ENCODE measurements at regions not wholly inside any gene's neighbourhood (a gene's known extent, or its start where the extent isn't known, plus 50 kb on each side); places are given as distances from the start of the nearest gene placed in this dataset.
A peak's percentile ranks its signal among the peaks of the same experiment; 100 is the strongest.

DNA sequence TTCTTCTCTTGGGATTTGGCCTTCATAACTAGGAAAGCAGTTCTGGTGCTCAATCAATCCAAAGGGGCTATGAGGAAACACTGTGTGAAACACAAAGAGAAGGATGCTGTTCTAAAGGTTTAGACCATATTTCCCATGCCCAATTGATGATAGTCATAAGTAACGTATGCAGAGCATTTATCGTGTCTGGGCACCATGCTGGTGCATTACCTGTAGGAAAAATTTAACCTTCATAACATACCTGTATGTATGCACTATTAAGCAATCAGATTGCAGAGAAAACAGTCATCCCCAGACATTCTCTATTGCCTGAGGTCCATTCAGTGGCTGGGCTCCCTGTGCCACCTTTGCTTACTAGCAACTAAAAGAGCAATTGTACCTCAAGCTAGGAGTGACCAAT is 381.4 kb downstream of the PLPP3 start:
- 95% methylated on average over 2 of the region's 2 CpGs; no CpG with 5 or more reads in 1 of the 2 experiments for WGBS, 2 experiments (ENCODE audit: extremely low coverage in 1 of 2, insufficient coverage in 1 of 2, insufficient read length in 1 of 2, insufficient replicate concordance in 2 of 2, low coverage in 1 of 2, low lambda C conversion rate in 2 of 2, missing lambda C conversion rate in 1 of 2)
- Histone ChIP-seq H4K91ac (replicated peaks; ENCODE audit: insufficient read length, low read length) (no peak overlapping the region), H3K9me3 (ENCODE audit: insufficient read depth in 2 of 2, low read depth in 1 of 2, low read length in 1 of 2) (no peaks in the 10 kb centered on the region), H3K23ac (ENCODE audit: insufficient read length) (no peak overlapping the region), H2BK120ac (replicated peaks; ENCODE audit: low read depth, low read length) (no peak overlapping the region), H2BK5ac (ENCODE audit: low read depth, low read length) (no peak overlapping the region), H2BK20ac (ENCODE audit: low read length) (no peak overlapping the region), H3K79me2 (ENCODE audit: control insufficient read depth in 1 of 2, insufficient read depth in 2 of 2, low read length in 2 of 2) (no peaks in the 10 kb centered on the region), H4K8ac (ENCODE audit: extremely low read depth, insufficient read depth, low read length) (no peak overlapping the region), H3K14ac (ENCODE audit: insufficient read length) (no peak overlapping the region), H3K4me1 (replicated peaks in 1 of 4; ENCODE audit: control insufficient read depth in 3 of 4, insufficient read depth in 4 of 4, low read length in 3 of 4) (peaks cover 0 to 6% (median 0%) of the 10 kb centered on the region in 4 experiments; a peak in 2 of 7 replicates), H3K4me3 (ENCODE audit: extremely low read depth in 1 of 4, insufficient read depth in 2 of 4, low read depth in 3 of 4, low read length in 4 of 4) (no peak overlapping the region), H3K4ac (replicated peaks; ENCODE audit: insufficient read length, low read depth, low read length) (no peak overlapping the region), H3K23me2 (ENCODE audit: low read depth, low read length) (no peaks in the 10 kb centered on the region), H4K5ac (ENCODE audit: insufficient read length, low read depth, low read length) (no peak overlapping the region), H3K36me3 (ENCODE audit: control insufficient read depth in 2 of 4, insufficient read depth in 4 of 4, low read length in 3 of 4) (no peaks in the 10 kb centered on the region), H2BK15ac (ENCODE audit: low read length) (no peak overlapping the region), H3K27me3 (replicated peaks in 1 of 4; ENCODE audit: control insufficient read depth in 3 of 4, extremely low read depth in 1 of 4, insufficient read depth in 3 of 4, low read length in 3 of 4) (no peaks in the 10 kb centered on the region), H3K9ac (replicated peaks in 1 of 4; ENCODE audit: extremely low read depth in 1 of 4, low read depth in 3 of 4, low read length in 3 of 4) (no peak overlapping the region), H2BK12ac (ENCODE audit: low read depth, low read length) (no peak overlapping the region), H2AFZ (ENCODE audit: low read length) (no peak overlapping the region), H4K20me1 (replicated peaks in 1 of 2; ENCODE audit: control insufficient read depth in 1 of 2, insufficient read depth in 2 of 2, low read length in 2 of 2) (no peaks in the 10 kb centered on the region), H3K27ac (ENCODE audit: low read depth, low read length) (no peak overlapping the region), H3K18ac (ENCODE audit: extremely low read depth, low read length) (0 out of 2 replicates have a peak overlapping the region, but pooled peaks have one; percentile 9), H3K79me1 (ENCODE audit: low read depth, low read length) (no peaks in the 10 kb centered on the region), H3K56ac (replicated peaks; ENCODE audit: insufficient read length, low read depth, low read length) (no peak overlapping the region), H2AK5ac (ENCODE audit: low read depth, low read length) (no peak overlapping the region), H3K4me2 (ENCODE audit: insufficient read depth in 1 of 2, low read depth in 2 of 2, low read length in 2 of 2) (no peak overlapping the region)
- TF ChIP-seq TAF7 (optimal IDR thresholded peaks at IDR 0.05; ENCODE audit: borderline replicate concordance, low read depth, low read length) = no peak
- no peak for TF ChIP-seq EZH2 (IDR thresholded peaks at IDR 0.05; ENCODE audit: low read depth, low read length, severe bottlenecking)
- no peak for TF ChIP-seq POU5F1 (IDR thresholded peaks at IDR 0.05; ENCODE audit: low read depth, low read length)
- no peak for TF ChIP-seq POLR2AphosphoS5 (IDR thresholded peaks at IDR 0.05; ENCODE audit: low read depth, low read length)
- TF ChIP-seq SUZ12 (IDR thresholded peaks at IDR 0.05; ENCODE audit: low read length) = no peak
- TF ChIP-seq JUN (IDR thresholded peaks at IDR 0.05; ENCODE audit: low read depth, low read length) = no peak
- TF ChIP-seq SP4 (IDR thresholded peaks at IDR 0.05; ENCODE audit: low read length) = no peak
- no peak for TF ChIP-seq CBX5 (IDR thresholded peaks at IDR 0.05; ENCODE audit: low read depth, low read length)
- no peak for TF ChIP-seq YY1 (IDR thresholded peaks at IDR 0.05; ENCODE audit: low read depth, low read length)
- no peak for TF ChIP-seq PHF8 (conservative IDR thresholded peaks at IDR 0.05; ENCODE audit: low read depth, low read length)
- TF ChIP-seq GABPA (IDR thresholded peaks at IDR 0.05; ENCODE audit: borderline replicate concordance, insufficient read depth, low read length) = no peak
- ChIA-PET POLR2A (ENCODE audit: partially characterized antibody) (no interaction called here), CTCF (ENCODE audit: partially characterized antibody) (interaction anchor here (2.0 kb wide), 1 partner anchor 9 kb away, joined by 10 read pairs; no protein-coding TSS in a partner anchor)
- FAIRE-seq (no peak), DNase-seq (ENCODE audit: low read depth in 1 of 2, low spot score in 2 of 2) (no peak)
